Lower lobe of right lung (tissue), 2 donors: ENCODE measurements at regions not wholly inside any gene's neighbourhood (a gene's known extent, or its start where the extent isn't known, plus 50 kb on each side); places are given as distances from the start of the nearest gene placed in this dataset.
"Not testable (repeated sequence)": the region's sequence is repeated elsewhere in the genome, so short reads cannot be mapped to it uniquely, and the experiment has no call there.

Experiments used
- ATAC-seq, 2 donors: fragments of 200-7000 bp; cut with Tn5 transposase; one replicate each; pipeline ENCODE4 v1.9.1; 2020 to 2022; ENCODE audit warnings: mild to moderate bottlenecking in 2 of 2, moderate library complexity in 2 of 2
- DNase-seq: peaks from one replicate; pipeline ENCODE4 v3.0.0-alpha.2; 2020
- H3K27ac ChIP-seq: fragments of 200-600 bp; one replicate; pipeline ENCODE4 v1.8.0; 2022
- H3K27me3 ChIP-seq: fragments of 200-600 bp; one replicate; pipeline ENCODE4 v1.8.0; 2022; ENCODE audit warnings: low read depth
- H3K36me3 ChIP-seq: fragments of 200-600 bp; one replicate; pipeline ENCODE4 v1.8.0; 2022; ENCODE audit warnings: mild to moderate bottlenecking
- H3K4me1 ChIP-seq: fragments of 200-600 bp; one replicate; pipeline ENCODE4 v1.8.0; 2022
- H3K4me3 ChIP-seq: fragments of 200-600 bp; one replicate; pipeline ENCODE4 v1.8.0; 2022; ENCODE audit warnings: mild to moderate bottlenecking
- H3K9me3 ChIP-seq: fragments of 200-600 bp; one replicate; pipeline ENCODE4 v1.8.0; 2022
- CTCF ChIP-seq: fragments of 200-600 bp; IDR thresholded peaks from one replicate; pipeline ENCODE4 v1.8.0; 2022; ENCODE audit warnings: antibody characterized with exemption, mild to moderate bottlenecking
- intact Hi-C: fragments of 100-400 bp; cut with DNase I; formaldehyde crosslinking; loops from one replicate; pipeline ENCODE4 v1.11.0; 2022
- donor health status: DM: no; HTN: yes; CAD: no; lungs with severe emphysema.

GRCh38 chr7:50849991-50850390 lies 67.3 kb upstream of the GRB10 start:
- Histone ChIP-seq H3K9me3 (no peaks in the 10 kb centered on the region), H3K27ac (no peak overlapping the region), H3K4me1 (no peaks in the 10 kb centered on the region), H3K4me3 (no peak overlapping the region), H3K27me3 (no peaks in the 10 kb centered on the region), H3K36me3 (no peaks in the 10 kb centered on the region)
- no peak for ATAC-seq
- DNase-seq = no peak
- intact Hi-C loops = no loop called here
- TF ChIP-seq CTCF = no peak

GRCh38 chr7:50848203-50848602 lies 65.5 kb upstream of the GRB10 start:
- H3K4me1 ChIP-seq = no peaks in the 10 kb centered on the region
- ATAC-seq = no peak
- no peak for TF ChIP-seq CTCF
- H3K4me3 ChIP-seq = no peak overlapping the region
- no peaks in the 10 kb centered on the region for H3K27me3 ChIP-seq
- no peaks in the 10 kb centered on the region for H3K9me3 ChIP-seq
- intact Hi-C loops = no loop called here
- DNase-seq = no peak
- H3K36me3 ChIP-seq = no peaks in the 10 kb centered on the region
- H3K27ac ChIP-seq = no peak overlapping the region

- DNase-seq, ATAC-seq, H3K36me3 ChIP-seq, H3K4me1 ChIP-seq, H3K4me3 ChIP-seq, H3K9me3 ChIP-seq, H3K27me3 ChIP-seq, H3K27ac ChIP-seq, intact Hi-C loops: not testable (repeated sequence)
Observed at GRCh38 chr7:50844861-50845260, 62.2 kb upstream of the GRB10 start.

DNA sequence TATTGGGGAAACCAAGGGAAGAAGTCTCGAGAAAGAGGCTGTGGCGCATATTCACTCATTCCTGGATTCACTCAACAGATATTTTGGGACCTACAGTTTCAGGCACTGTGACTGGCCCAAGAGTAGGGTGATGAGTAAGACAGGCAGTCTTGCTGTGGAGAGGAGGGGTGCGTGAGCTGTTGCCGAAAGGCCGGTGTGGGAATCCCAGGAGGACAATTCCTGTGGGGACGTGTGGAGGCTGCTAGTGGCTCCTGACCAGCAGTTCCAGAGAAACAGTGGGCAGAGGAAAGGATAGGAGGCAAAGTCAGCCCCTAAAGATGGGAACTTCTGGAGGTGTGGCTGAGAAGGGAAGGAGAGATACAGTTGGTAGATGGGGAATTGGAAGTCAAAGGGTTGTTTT lies 59.3 kb upstream of the GRB10 start:
- DNase-seq = no peak
- Histone ChIP-seq H3K9me3 (no peaks in the 10 kb centered on the region), H3K27me3 (no peaks in the 10 kb centered on the region), H3K36me3 (no peaks in the 10 kb centered on the region), H3K4me1 (no peaks in the 10 kb centered on the region), H3K27ac (no peak overlapping the region), H3K4me3 (no peak overlapping the region)
- no peak for ATAC-seq
- intact Hi-C loops = no loop called here
- no peak for TF ChIP-seq CTCF

DNA sequence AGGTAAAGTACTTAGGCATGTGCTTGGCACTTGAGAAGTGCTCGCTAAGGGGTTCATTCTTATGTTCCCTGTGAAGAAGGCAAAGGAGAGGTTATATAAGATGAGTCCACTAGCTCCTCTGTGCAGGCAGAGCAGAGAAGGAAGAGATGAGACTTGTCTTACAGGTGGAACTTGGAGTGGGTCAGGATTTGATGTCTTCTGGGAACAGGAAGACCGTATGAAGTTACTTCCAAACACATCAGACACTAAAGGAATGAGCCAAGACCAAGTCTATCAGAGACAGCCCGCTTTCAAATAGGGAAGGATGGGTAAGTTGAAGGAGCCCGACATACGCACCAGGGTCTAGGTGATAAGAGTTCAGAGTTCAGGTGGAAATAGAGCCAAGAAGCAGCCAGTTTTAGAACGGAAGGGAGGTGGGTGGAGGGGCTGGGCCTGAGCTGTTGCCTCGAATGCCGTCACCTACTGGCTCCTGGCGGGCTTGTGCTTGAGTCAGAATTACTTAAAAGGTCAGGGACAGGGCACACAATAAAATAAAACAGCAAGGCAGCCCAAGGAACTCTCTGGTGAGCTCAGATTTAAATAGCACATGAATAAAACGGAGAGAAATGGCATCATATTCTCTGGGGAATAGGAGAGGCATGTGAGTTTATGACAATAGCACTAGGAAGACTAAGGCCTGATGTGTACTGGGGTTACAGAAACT lies 56.1 kb upstream of the GRB10 start:
- ATAC-seq = no peak
- no peak for TF ChIP-seq CTCF
- H3K4me1 ChIP-seq = no peaks in the 10 kb centered on the region
- DNase-seq = no peak
- no peaks in the 10 kb centered on the region for H3K27me3 ChIP-seq
- no peaks in the 10 kb centered on the region for H3K36me3 ChIP-seq
- no peak overlapping the region for H3K4me3 ChIP-seq
- intact Hi-C loops = no loop called here
- no peak overlapping the region for H3K27ac ChIP-seq
- no peaks in the 10 kb centered on the region for H3K9me3 ChIP-seq

DNA sequence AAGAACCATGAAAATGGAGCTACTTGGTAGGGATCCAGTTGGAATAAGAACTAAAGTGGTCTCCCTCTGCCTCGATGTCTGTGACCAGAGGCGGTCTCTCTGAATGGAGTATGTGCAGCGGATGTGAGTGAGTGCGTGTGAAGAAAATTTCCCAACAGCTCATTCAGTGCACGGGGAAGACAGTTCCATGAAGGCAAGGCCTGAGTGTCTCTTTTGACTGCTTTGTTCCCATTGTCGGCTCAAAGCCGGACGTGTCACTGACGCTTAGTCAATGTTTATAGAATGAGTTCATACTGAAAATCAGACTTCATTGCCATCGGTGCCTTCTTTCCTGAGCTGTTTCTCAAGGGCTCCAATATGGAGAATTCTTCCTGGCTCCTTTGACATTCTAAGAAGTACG lies 55.3 kb upstream of the GRB10 start:
- ATAC-seq (no peak), DNase-seq (no peak)
- Histone ChIP-seq H3K36me3 (no peaks in the 10 kb centered on the region), H3K4me1 (no peaks in the 10 kb centered on the region), H3K4me3 (no peak overlapping the region), H3K9me3 (no peaks in the 10 kb centered on the region), H3K27me3 (no peaks in the 10 kb centered on the region), H3K27ac (no peak overlapping the region)
- TF ChIP-seq CTCF = no peak
- intact Hi-C loops = no loop called here
